HG02623 (cell line): ENCODE measurements at regions not wholly inside any gene's neighbourhood (a gene's known extent, or its start where the extent isn't known, plus 50 kb on each side); places are given as distances from the start of the nearest gene placed in this dataset.
"Not testable (repeated sequence)": the region's sequence is repeated elsewhere in the genome, so short reads cannot be mapped to it uniquely, and the experiment has no call there.

Source experiments
- ATAC-seq: cut with Tn5 transposase; IDR thresholded peaks from one replicate; pipeline ENCODE4 v1.9.1; 2021; ENCODE audit warnings: moderate library complexity; ENCODE audit not compliant: unreplicated experiment

DNA sequence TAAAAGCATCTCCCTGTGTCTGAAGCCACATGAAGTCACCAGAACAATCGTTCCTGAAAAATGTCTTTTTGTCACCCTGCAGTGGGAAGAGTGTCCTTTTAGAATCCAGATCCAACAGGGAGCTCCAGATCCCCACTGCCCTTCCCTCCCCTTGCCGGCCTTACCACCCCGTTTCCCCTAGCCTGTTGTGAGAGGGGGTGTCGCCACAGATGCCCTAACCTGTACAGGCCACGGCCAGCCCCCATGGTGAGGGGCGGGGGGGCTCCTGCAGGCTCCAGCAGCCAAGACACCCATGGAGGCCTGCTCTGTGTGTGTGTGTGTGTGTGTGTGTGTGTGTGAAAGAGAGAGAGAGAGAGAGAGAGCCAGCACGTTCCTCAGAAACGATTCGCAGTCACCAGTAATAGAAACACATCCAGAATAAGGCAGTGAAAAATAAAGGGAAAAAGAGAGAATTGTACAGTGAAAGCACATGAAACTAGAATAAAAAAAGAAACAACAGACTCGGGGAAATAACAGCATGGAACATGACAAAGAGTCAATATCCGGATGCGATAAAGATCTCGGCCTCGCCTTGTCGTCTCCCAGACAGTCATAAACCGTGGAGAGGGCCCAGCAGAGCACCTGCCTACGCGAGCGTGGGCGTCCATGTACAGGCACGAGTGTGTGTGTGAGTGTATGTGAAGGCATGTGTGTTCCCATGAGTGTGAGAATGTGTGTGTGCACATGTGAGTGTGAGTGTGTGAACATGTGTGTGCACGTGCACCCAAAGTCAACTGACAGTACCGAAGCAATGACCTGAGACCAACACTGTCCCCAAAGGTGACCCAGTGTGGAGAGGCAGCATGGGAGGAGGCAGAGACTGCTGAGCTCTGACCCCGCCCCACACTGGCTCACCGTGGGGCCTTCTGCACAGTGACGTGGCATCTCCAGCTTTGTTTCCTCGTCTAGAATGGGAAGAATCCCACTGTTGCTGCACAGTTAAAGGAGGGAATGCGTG, 303.8 kb downstream of the NPHP4 start:
- no peak for ATAC-seq

GRCh38 chr1:5686925-5687706, 305.1 kb downstream of the NPHP4 start:
- ATAC-seq = no peak

- no peak for ATAC-seq
Measured at GRCh38 chr1:5686195-5686594, 306.0 kb downstream of the NPHP4 start.

GRCh38 chr1:5685446-5686040, 306.7 kb downstream of the NPHP4 start:
- no peak for ATAC-seq

DNA sequence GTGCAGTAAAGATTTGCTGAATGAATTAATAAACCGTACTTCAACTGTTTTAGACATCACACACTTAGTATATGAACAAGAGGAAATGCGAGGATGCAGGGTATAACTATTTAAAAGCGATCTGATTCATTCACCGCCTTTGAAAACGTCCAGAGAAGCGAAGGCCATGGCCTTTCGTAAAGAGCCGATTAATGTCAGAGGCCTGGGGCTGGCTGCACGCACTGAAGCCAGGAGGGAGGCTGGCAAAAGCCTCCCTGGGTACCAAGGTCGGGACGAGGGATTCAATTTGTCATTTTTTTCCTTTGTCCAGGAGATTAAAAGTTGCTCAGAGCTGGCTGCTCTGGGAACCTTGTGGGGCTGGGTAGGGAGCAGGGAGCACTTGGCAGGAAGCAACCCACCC, 307.4 kb downstream of the NPHP4 start:
- no peak for ATAC-seq

- no peak for ATAC-seq
Measured at GRCh38 chr1:5683446-5683845, 308.8 kb downstream of the NPHP4 start.

- no peak for ATAC-seq
Measured at GRCh38 chr1:5682626-5683225, 309.5 kb downstream of the NPHP4 start.

- no peak for ATAC-seq
Measured at GRCh38 chr1:5681654-5682053, 310.6 kb downstream of the NPHP4 start.

DNA sequence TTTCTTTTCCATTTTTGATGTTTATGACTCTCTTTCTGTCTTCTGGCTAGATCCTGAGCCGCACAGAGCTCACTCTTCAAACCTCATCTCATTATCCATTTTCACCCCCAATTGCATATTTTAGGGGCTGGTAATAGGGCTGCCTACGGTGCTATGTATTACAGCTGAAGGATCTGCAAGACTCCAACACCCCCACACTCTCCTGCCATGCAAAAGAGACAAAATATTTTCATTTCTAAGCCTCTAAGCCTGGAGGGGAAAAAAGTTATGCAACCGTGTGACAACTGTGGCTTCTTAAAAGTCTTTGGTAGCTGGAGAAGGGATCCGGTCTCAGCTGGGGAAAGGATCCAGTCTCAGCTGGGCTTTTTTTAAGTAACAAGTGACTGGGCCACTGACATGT, 311.6 kb downstream of the NPHP4 start:
- no peak for ATAC-seq

GRCh38 chr1:5678759-5679158, 313.5 kb downstream of the NPHP4 start:
- no peak for ATAC-seq

GRCh38 chr1:5672355-5672754, 319.9 kb downstream of the NPHP4 start:
- ATAC-seq = not testable (repeated sequence)

DNA sequence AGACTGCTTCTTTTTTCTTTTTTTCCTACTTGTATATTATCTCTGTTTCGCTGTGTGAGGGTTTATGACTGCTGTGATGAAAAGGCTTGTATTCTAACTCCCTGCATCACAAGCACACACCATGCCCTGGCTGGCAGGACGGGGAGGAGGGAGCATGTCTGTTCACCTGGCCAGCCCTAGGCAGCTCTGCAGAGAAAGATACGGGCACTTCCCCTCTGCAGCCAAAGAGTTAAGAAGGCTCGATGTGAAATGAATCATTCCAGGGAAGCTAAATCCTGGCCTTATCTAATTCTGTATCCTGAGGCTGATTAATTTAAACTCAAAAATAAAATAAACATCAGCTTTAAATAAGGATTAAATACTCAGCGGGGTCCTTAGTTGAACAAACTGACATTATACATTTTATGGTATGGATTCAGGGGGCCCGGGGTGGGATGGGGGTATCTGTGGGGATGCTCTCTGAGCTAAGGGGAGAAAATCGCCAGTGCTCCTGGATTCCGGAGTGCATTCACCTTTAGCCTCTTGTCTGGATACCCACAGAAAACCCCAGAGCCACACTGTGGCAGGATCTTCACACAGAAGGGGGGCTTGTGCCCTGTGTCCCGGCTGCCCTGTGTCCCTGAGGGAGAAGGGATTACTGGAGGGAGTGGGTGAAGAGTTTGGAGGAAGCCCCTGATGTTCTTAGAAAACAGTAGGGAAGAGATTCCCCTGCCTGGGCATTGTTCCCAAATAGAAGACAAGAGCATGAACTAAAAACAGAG, 321.5 kb downstream of the NPHP4 start:
- no peak for ATAC-seq

GRCh38 chr1:5667513-5668325, 324.5 kb downstream of the NPHP4 start:
- ATAC-seq = no peak

DNA sequence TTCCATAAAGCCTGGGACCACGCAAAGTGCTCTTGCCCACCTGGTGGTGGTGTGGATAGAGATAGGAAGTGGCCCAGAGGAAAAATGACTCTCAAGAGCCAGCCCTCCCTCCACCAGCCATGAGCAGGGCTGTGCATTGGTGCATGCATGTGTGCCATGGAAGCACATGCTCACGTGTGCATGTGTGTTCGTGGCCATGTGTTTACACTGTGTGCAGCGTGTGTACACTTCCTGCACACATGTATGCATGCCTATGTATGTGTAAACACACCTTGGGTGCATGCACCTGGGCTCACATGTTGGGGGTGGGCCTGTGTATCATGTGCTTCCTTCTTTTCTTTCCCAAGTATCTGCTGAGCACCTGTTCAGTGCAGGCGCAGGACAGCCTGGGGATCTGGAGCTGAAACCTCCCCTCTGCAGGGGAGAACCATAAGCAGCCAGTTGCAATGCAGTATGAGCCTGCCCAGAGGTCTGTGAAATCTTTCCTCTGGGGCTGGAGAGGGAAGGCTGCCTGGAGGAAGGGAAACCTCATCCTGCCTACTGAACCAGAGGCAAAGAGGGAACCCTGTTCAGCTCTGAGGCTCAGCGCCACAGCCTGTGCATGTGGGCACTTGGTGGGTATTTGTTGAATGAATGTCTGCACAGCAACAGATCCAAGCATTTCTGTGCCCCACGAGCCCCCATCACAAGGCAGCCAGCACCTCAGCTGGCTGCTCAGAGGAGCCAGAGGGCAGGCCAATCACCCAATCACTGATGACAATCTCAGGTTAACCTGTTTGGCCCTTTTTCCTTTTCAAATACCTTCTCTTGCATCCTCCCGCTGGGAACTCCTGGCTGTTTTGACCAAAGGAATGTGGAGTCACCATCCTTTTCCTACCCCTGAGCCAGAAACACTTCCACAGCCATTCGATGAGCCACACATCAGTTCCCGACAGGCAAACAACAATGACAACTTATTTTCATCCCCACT, 327.0 kb downstream of the NPHP4 start:
- ATAC-seq = no peak

DNA sequence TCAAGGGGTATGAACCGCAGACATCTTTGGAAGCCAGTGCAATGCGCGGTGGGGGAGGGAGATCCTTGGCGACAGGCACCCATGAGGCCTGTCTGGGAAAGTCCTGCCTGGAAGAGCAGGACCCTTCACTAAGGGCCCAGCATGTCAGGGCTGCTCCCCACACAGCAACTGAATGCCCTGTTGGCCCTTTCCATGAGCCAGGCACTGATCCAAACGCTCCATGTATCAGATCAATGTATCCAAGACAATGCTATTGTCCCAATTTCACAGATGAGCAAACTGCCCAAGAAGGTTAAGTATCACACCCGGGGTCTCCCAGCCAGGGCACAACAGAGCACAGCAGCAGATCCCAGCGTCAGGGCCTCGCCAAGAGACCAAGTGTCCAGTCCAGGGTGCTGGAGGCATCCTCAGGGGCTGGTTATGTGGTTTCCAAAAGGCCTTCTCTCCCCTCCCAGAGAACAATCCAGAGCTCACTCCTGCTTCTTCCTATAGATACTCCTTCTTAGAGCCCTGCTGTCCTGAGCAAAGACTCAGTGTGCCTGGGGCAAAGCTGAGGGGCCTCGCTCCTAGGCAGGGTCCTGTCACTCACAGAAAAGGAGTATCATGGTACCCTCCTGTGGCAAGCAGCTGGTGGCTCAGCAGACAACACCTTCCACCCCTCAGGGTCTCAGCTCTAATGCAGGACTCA, 328.0 kb downstream of the NPHP4 start:
- ATAC-seq = no peak

GRCh38 chr1:5662744-5663126, 329.5 kb downstream of the NPHP4 start:
- no peak for ATAC-seq

GRCh38 chr1:5662086-5662743, 330.0 kb downstream of the NPHP4 start:
- no peak for ATAC-seq
